CD1c-positive myeloid dendritic cell (primary cell): ENCODE measurements at regions not wholly inside any gene's neighbourhood (a gene's known extent, or its start where the extent isn't known, plus 50 kb on each side); places are given as distances from the start of the nearest gene placed in this dataset.
A peak's percentile ranks its signal among the peaks of the same experiment; 100 is the strongest.
"Not testable (repeated sequence)": the region's sequence is repeated elsewhere in the genome, so short reads cannot be mapped to it uniquely, and the experiment has no call there.

Experiments
- DNase-seq: peaks from one replicate; pipeline ENCODE4 v3.0.0-alpha.2; 2016; ENCODE audit errors: extremely low spot score

GRCh38 chr2:59333007-59333406, 1091.9 kb upstream of the FANCL start:
- DNase-seq: no peak

DNA sequence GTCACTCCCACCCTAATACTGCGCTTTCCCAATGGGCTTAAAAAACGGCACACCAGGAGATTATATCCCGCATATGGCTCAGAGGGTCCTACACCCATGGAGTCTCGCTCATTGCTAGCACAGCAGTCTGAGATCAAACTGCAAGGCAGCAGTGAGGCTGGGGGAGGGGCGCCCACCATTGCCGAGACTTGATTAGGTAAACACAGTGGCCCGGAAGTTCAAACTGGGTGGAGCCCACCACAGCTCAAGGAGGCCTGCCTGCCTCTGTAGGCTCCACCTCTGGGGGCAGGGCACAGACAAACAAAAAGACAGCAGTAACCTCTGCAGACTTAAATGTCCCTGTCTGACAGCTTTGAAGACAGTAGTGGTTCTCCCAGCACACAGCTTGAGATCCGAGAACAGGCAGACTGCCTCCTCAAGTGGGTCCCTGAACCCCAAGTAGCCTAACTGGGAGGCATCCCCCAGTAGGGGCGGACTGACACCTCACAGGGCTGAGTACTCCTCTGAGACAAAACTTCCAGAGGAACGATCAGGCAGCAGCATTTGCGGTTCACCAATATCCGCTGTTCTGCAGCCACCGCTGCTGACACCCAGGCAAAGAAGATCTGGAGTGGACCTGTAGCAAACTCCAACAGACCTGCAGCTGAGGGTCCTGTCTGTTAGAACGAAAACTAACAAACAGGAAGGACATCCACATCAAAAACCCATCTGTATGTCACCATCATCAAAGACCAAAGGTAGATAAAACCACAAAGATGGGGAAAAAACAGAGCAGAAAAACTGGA, 1085.6 kb upstream of the FANCL start:
- not testable (repeated sequence) for DNase-seq

DNA sequence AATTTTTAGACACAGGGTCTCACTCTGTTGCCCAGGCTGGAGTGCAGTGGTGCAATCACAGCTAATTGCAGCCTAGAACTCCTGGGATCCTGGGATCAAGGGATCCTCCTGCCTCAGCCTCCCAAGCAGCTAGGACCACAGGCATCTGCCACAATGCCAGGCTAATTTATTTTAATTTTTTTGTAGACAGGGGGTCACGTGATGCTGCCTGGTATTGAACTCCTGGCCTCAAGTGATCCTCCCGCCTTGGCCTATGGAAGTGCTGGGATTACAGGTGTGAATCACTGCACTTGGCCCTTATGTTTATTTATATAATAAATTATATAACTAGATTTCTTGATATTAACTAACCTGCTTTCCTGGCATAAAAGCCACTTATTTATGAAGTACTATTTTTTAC, 1081.7 kb upstream of the FANCL start:
- no peak for DNase-seq

- no peak for DNase-seq
These were observed 1080.9 kb upstream of the FANCL start for GRCh38 chr2:59322005-59322404.

DNA sequence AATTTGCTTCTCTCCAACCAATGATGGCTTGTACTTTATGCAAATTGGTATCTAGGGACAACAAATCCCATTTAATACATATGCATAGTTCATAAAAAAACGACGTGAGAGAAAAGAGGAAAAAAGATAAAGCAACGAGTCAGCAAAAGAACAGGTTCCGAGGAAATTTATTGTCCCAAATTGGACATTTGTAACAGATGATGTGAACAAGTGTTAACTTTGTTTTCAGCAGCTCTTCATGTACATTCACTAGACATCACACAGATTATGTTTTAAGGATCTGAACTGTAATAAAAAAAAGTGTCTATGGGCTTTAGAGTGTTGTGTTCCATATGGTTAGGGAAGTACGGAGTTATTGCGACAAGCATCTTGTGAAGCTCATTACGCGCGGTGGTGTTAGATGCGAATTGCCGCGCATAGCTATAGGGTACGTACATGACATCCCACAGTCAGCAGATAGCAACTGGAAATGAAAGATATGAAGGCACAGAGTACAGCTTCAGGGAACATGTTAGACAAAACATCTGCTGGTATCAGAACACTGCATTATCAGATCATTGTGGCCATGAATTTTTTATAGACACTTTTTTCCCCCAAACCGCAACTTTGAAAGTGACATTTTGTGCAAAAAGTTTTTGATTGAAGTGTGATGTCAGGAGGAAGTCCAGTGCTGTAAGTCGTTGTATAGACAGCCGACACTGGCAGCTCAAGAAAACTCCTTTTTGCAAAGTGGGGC, 1073.1 kb upstream of the FANCL start:
- no peak for DNase-seq

- no peak for DNase-seq
These were observed 1072.1 kb upstream of the FANCL start for GRCh38 chr2:59312967-59313940.

- DNase-seq: no peak
These were observed 1070.9 kb upstream of the FANCL start for GRCh38 chr2:59312029-59312428.

- no peak for DNase-seq
These were observed 1067.0 kb upstream of the FANCL start for GRCh38 chr2:59308108-59308507.

DNA sequence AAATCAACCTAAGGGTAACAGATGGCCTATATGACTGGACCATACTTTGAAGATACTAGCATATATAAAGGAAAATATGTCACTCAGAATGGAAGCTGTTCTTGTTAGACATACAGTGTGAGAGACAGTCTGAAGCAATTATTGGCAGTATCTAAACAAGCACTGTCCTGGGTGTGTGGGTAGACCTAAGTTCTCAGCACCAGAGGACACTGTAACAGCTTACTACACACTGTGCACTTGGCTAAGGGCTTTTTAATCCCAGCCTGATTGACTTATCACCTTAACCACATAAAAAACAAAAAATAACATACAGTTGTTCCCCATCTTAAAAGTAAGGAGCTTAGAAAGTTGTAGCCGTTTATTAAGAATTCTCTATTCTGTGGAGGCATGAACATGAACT, 1066.1 kb upstream of the FANCL start:
- no peak for DNase-seq

- no peak for DNase-seq
These were observed 1062.1 kb upstream of the FANCL start for GRCh38 chr2:59303272-59303671.

DNA sequence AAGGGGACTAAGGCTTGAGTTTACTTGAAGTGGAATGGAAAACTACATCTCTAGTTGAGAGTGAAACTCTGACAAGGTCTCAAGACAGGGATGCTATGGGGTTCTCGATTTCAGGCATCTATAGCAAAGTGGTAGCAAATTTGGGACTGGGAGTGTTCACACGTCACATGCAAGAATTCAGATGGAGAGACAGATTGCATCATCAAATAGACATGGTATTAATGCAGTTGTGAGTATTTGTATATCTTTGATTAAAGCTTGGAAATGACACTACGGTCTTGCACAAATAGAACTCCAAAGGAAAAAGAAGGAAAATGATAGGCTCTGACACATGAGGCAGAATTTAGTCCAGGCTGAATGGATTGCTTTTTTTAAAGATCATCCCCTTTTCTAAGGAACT, 1061.6 kb upstream of the FANCL start:
- no peak for DNase-seq

GRCh38 chr2:59301466-59302402, 1060.6 kb upstream of the FANCL start:
- peak; percentile 78 for DNase-seq

- no peak for DNase-seq
These were observed 1056.7 kb upstream of the FANCL start for GRCh38 chr2:59297816-59298215.

- no peak for DNase-seq
These were observed 1055.2 kb upstream of the FANCL start for GRCh38 chr2:59296279-59296678.

- no peak for DNase-seq
These were observed 1054.5 kb upstream of the FANCL start for GRCh38 chr2:59295524-59296162.

DNA sequence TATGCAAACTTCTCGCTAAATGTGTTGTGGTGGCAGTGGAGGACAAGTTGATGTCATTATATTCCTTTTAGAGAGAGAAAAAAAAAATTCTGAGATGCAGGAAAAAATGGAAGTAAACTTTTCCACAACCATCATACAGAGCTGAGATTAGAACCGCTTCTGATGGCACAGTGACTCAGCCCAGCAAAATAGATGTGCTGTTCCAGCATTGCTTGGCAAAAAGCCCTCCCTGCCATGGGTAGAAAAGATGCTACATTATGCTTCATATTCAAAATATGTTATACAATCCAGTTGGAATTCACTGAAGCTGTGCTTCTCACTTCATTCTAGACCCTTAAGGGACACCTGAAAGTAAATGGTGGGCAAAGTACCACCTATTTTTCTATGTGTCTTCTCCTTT, 1047.6 kb upstream of the FANCL start:
- DNase-seq: no peak

- no peak for DNase-seq
These were observed 1041.4 kb upstream of the FANCL start for GRCh38 chr2:59282374-59283057.

DNA sequence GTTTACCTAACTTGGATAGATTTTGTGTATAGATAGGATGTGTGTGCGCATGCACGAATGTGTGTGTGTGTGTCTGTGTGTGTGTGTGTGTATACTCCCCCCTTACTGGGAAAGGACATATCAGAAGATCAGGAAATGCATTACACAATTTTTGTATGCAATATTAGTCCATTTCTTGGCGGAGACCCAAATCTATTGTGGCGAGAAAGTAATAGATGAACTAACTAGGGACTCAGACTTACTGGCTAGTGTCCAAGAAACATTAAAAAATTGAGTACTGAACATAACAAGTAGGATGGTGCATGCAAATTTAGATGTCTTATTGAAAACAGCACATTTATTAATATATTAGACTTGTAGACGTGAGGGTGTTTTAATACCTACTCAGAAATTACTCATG, 1036.5 kb upstream of the FANCL start:
- no peak for DNase-seq

- DNase-seq: no peak
These were observed 1035.8 kb upstream of the FANCL start for GRCh38 chr2:59276917-59277316.

- DNase-seq: no peak
These were observed 1034.9 kb upstream of the FANCL start for GRCh38 chr2:59276033-59276432.
